GM18499 (cell line): ENCODE measurements at regions not wholly inside any gene's neighbourhood (a gene's known extent, or its start where the extent isn't known, plus 50 kb on each side); places are given as distances from the start of the nearest gene placed in this dataset.
A peak's percentile ranks its signal among the peaks of the same experiment; 100 is the strongest.
"Not testable (repeated sequence)": the region's sequence is repeated elsewhere in the genome, so short reads cannot be mapped to it uniquely, and the experiment has no call there.

Experiments
- ATAC-seq: cut with Tn5 transposase; IDR thresholded peaks from one replicate; pipeline ENCODE4 v1.9.1; 2021; ENCODE audit warnings: moderate number of reproducible peaks; ENCODE audit not compliant: insufficient read depth, unreplicated experiment

- no peak for ATAC-seq
Measured at GRCh38 chr14:89743828-89744227, 210.7 kb downstream of the EFCAB11 start.

- no peak for ATAC-seq
Measured at GRCh38 chr14:89740241-89740640, 214.3 kb downstream of the EFCAB11 start.

- ATAC-seq, result no peak
Measured at GRCh38 chr14:89736881-89737280, 217.6 kb downstream of the EFCAB11 start.

GRCh38 chr14:89731396-89731933 is 223.1 kb downstream of the EFCAB11 start:
- no peak for ATAC-seq

GRCh38 chr14:89730687-89731086 is 223.8 kb downstream of the EFCAB11 start:
- ATAC-seq, result no peak

- ATAC-seq, result no peak
Measured at GRCh38 chr14:89728964-89729363, 225.6 kb downstream of the EFCAB11 start.

- ATAC-seq, result not testable (repeated sequence)
Measured at GRCh38 chr14:89726226-89726625, 228.3 kb downstream of the EFCAB11 start.

- no peak for ATAC-seq
Measured at GRCh38 chr14:89724628-89724960, 229.9 kb downstream of the EFCAB11 start.

- ATAC-seq, result no peak
Measured at GRCh38 chr14:89723930-89724627, 230.5 kb downstream of the EFCAB11 start.

GRCh38 chr14:89721956-89722355 is 232.6 kb downstream of the EFCAB11 start:
- ATAC-seq, result no peak

GRCh38 chr14:89720741-89721729 is 233.5 kb downstream of the EFCAB11 start:
- peak; percentile 55 for ATAC-seq

GRCh38 chr14:89720076-89720687 is 234.3 kb downstream of the EFCAB11 start:
- no peak for ATAC-seq

- no peak for ATAC-seq
Measured at GRCh38 chr14:89719366-89720075, 235.0 kb downstream of the EFCAB11 start.

- ATAC-seq, result no peak
Measured at GRCh38 chr14:89708982-89709625, 245.4 kb downstream of the EFCAB11 start.

GRCh38 chr14:89707086-89707485 is 247.4 kb downstream of the EFCAB11 start:
- ATAC-seq, result no peak

GRCh38 chr14:89702876-89703200 is 251.7 kb downstream of the EFCAB11 start:
- ATAC-seq, result no peak

- no peak for ATAC-seq
Measured at GRCh38 chr14:89702073-89702875, 252.3 kb downstream of the EFCAB11 start.

- no peak for ATAC-seq
Measured at GRCh38 chr14:89701211-89702043, 253.1 kb downstream of the EFCAB11 start.
